Activated naive CD4-positive, alpha-beta T cell treated with anti-CD3 and anti-CD28 coated beads, Interleukin-2, amount 10 ng/mL, durations not matched to agents 7 days and 5 days (primary cell): ENCODE measurements at regions not wholly inside any gene's neighbourhood (a gene's known extent, or its start where the extent isn't known, plus 50 kb on each side); places are given as distances from the start of the nearest gene placed in this dataset.

ENCODE experiments used
- CTCF ChIA-PET: fragments of 350-600 bp; sonication (Branson Sonifier 250); formaldehyde crosslinking; loops from one replicate; lab custom pipeline; 2021; ENCODE audit warnings: antibody characterized with exemption; lab: Charles Lee
- DNase-seq: peaks from one replicate; pipeline ENCODE4 v3.0.0-alpha.2; 2020
- H3K27ac Mint-ChIP-seq: one replicate; pipeline ENCODE4 v1.8.0; 2021; ENCODE audit warnings: mild to moderate bottlenecking, moderate library complexity, mixed read lengths
- H3K27me3 Mint-ChIP-seq: one replicate; pipeline ENCODE4 v1.8.0; 2021; ENCODE audit warnings: mild to moderate bottlenecking, mixed read lengths
- H3K36me3 Mint-ChIP-seq: one replicate; pipeline ENCODE4 v1.8.0; 2021; ENCODE audit warnings: mixed read lengths
- H3K4me1 Mint-ChIP-seq: one replicate; pipeline ENCODE4 v1.8.0; 2021; ENCODE audit warnings: mixed read lengths
- H3K4me3 Mint-ChIP-seq: one replicate; pipeline ENCODE4 v1.8.0; 2021; ENCODE audit warnings: mild to moderate bottlenecking, moderate library complexity, mixed read lengths
- H3K9me3 Mint-ChIP-seq: one replicate; pipeline ENCODE4 v1.8.0; 2021; ENCODE audit warnings: mixed read lengths

GRCh38 chr13:90205911-90206310 is 1141.6 kb upstream of the MIR17HG start:
- DNase-seq, result no peak
- peaks cover 25% of the 10 kb centered on the region for H3K9me3 Mint-ChIP-seq
- no peaks in the 10 kb centered on the region for H3K36me3 Mint-ChIP-seq
- H3K4me3 Mint-ChIP-seq, result no peak overlapping the region
- no peak overlapping the region for H3K27ac Mint-ChIP-seq
- CTCF ChIA-PET, result no interaction called here
- H3K27me3 Mint-ChIP-seq, result no peaks in the 10 kb centered on the region
- no peaks in the 10 kb centered on the region for H3K4me1 Mint-ChIP-seq

GRCh38 chr13:90217275-90217674 is 1130.2 kb upstream of the MIR17HG start:
- Mint-ChIP-seq H3K9me3 (peaks cover 3% of the 10 kb centered on the region), H3K36me3 (no peaks in the 10 kb centered on the region), H3K4me3 (no peak overlapping the region), H3K4me1 (no peaks in the 10 kb centered on the region), H3K27me3 (no peaks in the 10 kb centered on the region), H3K27ac (no peak overlapping the region)
- no peak for DNase-seq
- CTCF ChIA-PET, result no interaction called here

- DNase-seq, result no peak
- H3K27me3 Mint-ChIP-seq, result no peaks in the 10 kb centered on the region
- no peaks in the 10 kb centered on the region for H3K4me1 Mint-ChIP-seq
- no peaks in the 10 kb centered on the region for H3K9me3 Mint-ChIP-seq
- no peak overlapping the region for H3K27ac Mint-ChIP-seq
- no peak overlapping the region for H3K4me3 Mint-ChIP-seq
- no peaks in the 10 kb centered on the region for H3K36me3 Mint-ChIP-seq
- CTCF ChIA-PET, result no interaction called here
Measured at GRCh38 chr13:90222758-90223157, 1124.7 kb upstream of the MIR17HG start.

GRCh38 chr13:90230311-90230710 is 1117.2 kb upstream of the MIR17HG start:
- CTCF ChIA-PET, result no interaction called here
- Mint-ChIP-seq H3K36me3 (no peaks in the 10 kb centered on the region), H3K27me3 (no peaks in the 10 kb centered on the region), H3K4me1 (no peaks in the 10 kb centered on the region), H3K9me3 (peaks cover 17% of the 10 kb centered on the region), H3K27ac (no peak overlapping the region), H3K4me3 (no peak overlapping the region)
- DNase-seq, result no peak

GRCh38 chr13:90232291-90232690 is 1115.2 kb upstream of the MIR17HG start:
- no peak overlapping the region for H3K4me3 Mint-ChIP-seq
- no peaks in the 10 kb centered on the region for H3K27me3 Mint-ChIP-seq
- no peaks in the 10 kb centered on the region for H3K4me1 Mint-ChIP-seq
- CTCF ChIA-PET, result no interaction called here
- no peaks in the 10 kb centered on the region for H3K36me3 Mint-ChIP-seq
- peaks cover 25% of the 10 kb centered on the region for H3K9me3 Mint-ChIP-seq
- no peak overlapping the region for H3K27ac Mint-ChIP-seq
- no peak for DNase-seq

GRCh38 chr13:90233933-90234672 is 1113.4 kb upstream of the MIR17HG start:
- Mint-ChIP-seq H3K27ac (no peak overlapping the region), H3K27me3 (no peaks in the 10 kb centered on the region), H3K4me1 (no peaks in the 10 kb centered on the region), H3K36me3 (no peaks in the 10 kb centered on the region), H3K9me3 (peaks cover 24% of the 10 kb centered on the region), H3K4me3 (no peak overlapping the region)
- no peak for DNase-seq
- CTCF ChIA-PET, result no interaction called here

GRCh38 chr13:90237852-90238251 is 1109.6 kb upstream of the MIR17HG start:
- CTCF ChIA-PET, result no interaction called here
- no peak for DNase-seq
- peaks cover 13% of the 10 kb centered on the region for H3K9me3 Mint-ChIP-seq
- no peaks in the 10 kb centered on the region for H3K36me3 Mint-ChIP-seq
- no peak overlapping the region for H3K4me3 Mint-ChIP-seq
- H3K27ac Mint-ChIP-seq, result no peak overlapping the region
- H3K4me1 Mint-ChIP-seq, result no peaks in the 10 kb centered on the region
- H3K27me3 Mint-ChIP-seq, result no peaks in the 10 kb centered on the region

- Mint-ChIP-seq H3K27me3 (no peaks in the 10 kb centered on the region), H3K4me3 (no peak overlapping the region), H3K27ac (no peak overlapping the region), H3K36me3 (no peaks in the 10 kb centered on the region), H3K9me3 (peaks cover 13% of the 10 kb centered on the region), H3K4me1 (no peaks in the 10 kb centered on the region)
- DNase-seq, result no peak
- CTCF ChIA-PET, result no interaction called here
Measured at GRCh38 chr13:90238413-90238812, 1109.1 kb upstream of the MIR17HG start.

- H3K36me3 Mint-ChIP-seq, result no peaks in the 10 kb centered on the region
- H3K9me3 Mint-ChIP-seq, result peaks cover 13% of the 10 kb centered on the region
- CTCF ChIA-PET, result no interaction called here
- H3K4me1 Mint-ChIP-seq, result no peaks in the 10 kb centered on the region
- H3K27me3 Mint-ChIP-seq, result no peaks in the 10 kb centered on the region
- H3K27ac Mint-ChIP-seq, result no peak overlapping the region
- DNase-seq, result no peak
- H3K4me3 Mint-ChIP-seq, result no peak overlapping the region
Measured at GRCh38 chr13:90239130-90239529, 1108.4 kb upstream of the MIR17HG start.

GRCh38 chr13:90246005-90246404 is 1101.5 kb upstream of the MIR17HG start:
- no peaks in the 10 kb centered on the region for H3K36me3 Mint-ChIP-seq

GRCh38 chr13:90246687-90247345 is 1100.7 kb upstream of the MIR17HG start:
- DNase-seq, result no peak
- Mint-ChIP-seq H3K9me3 (peaks cover 11% of the 10 kb centered on the region), H3K4me1 (no peaks in the 10 kb centered on the region), H3K27me3 (no peaks in the 10 kb centered on the region), H3K27ac (no peak overlapping the region), H3K36me3 (no peaks in the 10 kb centered on the region), H3K4me3 (no peak overlapping the region)
- CTCF ChIA-PET, result no interaction called here

More at GRCh38 chr13:90246005-90246404, 1101.5 kb upstream of the MIR17HG start:
- Mint-ChIP-seq H3K27me3 (no peaks in the 10 kb centered on the region), H3K4me3 (no peak overlapping the region), H3K9me3 (peaks cover 9% of the 10 kb centered on the region), H3K4me1 (no peaks in the 10 kb centered on the region), H3K27ac (no peak overlapping the region)
- CTCF ChIA-PET, result no interaction called here
- DNase-seq, result no peak

GRCh38 chr13:90253806-90254205 is 1093.7 kb upstream of the MIR17HG start:
- CTCF ChIA-PET, result no interaction called here
- Mint-ChIP-seq H3K4me1 (no peaks in the 10 kb centered on the region), H3K36me3 (no peaks in the 10 kb centered on the region), H3K9me3 (peaks cover 26% of the 10 kb centered on the region), H3K27me3 (no peaks in the 10 kb centered on the region), H3K27ac (no peak overlapping the region), H3K4me3 (no peak overlapping the region)
- no peak for DNase-seq

- no peak overlapping the region for H3K4me3 Mint-ChIP-seq
- H3K4me1 Mint-ChIP-seq, result no peaks in the 10 kb centered on the region
- no peaks in the 10 kb centered on the region for H3K36me3 Mint-ChIP-seq
- DNase-seq, result no peak
- CTCF ChIA-PET, result no interaction called here
- H3K9me3 Mint-ChIP-seq, result peaks cover 23% of the 10 kb centered on the region
- H3K27ac Mint-ChIP-seq, result no peak overlapping the region
- no peaks in the 10 kb centered on the region for H3K27me3 Mint-ChIP-seq
Measured at GRCh38 chr13:90254437-90254836, 1093.0 kb upstream of the MIR17HG start.

- Mint-ChIP-seq H3K4me1 (no peaks in the 10 kb centered on the region), H3K36me3 (no peaks in the 10 kb centered on the region), H3K4me3 (no peak overlapping the region), H3K27ac (no peak overlapping the region), H3K27me3 (no peaks in the 10 kb centered on the region), H3K9me3 (peaks cover 19% of the 10 kb centered on the region)
- CTCF ChIA-PET, result no interaction called here
- DNase-seq, result no peak
Measured at GRCh38 chr13:90256746-90257145, 1090.7 kb upstream of the MIR17HG start.

- no peaks in the 10 kb centered on the region for H3K36me3 Mint-ChIP-seq
- H3K4me3 Mint-ChIP-seq, result no peak overlapping the region
- H3K27ac Mint-ChIP-seq, result no peak overlapping the region
- CTCF ChIA-PET, result no interaction called here
- no peaks in the 10 kb centered on the region for H3K27me3 Mint-ChIP-seq
- peaks cover 19% of the 10 kb centered on the region for H3K9me3 Mint-ChIP-seq
- DNase-seq, result no peak
- no peaks in the 10 kb centered on the region for H3K4me1 Mint-ChIP-seq
Measured at GRCh38 chr13:90258129-90258528, 1089.4 kb upstream of the MIR17HG start.
